H1 (cell line): ENCODE measurements at regions not wholly inside any gene's neighbourhood (a gene's known extent, or its start where the extent isn't known, plus 50 kb on each side); places are given as distances from the start of the nearest gene placed in this dataset.

Experiments used
- BACH1 ChIP-seq: IDR thresholded peaks from 2 replicates; pipeline ENCODE4 v1.6.1; 2012; ENCODE audit warnings: low read length, improper control_type of control experiment
- BCL11A ChIP-seq, 2 experiments: IDR thresholded peaks; one replicate each; pipeline ENCODE4 v1.6.1; 2011; ENCODE audit warnings: low read depth in 2 of 2, low read length in 2 of 2, mild to moderate bottlenecking in 2 of 2
- CHD1 ChIP-seq: IDR thresholded peaks from 2 replicates; pipeline ENCODE4 v1.6.1; 2012; ENCODE audit warnings: low read depth, low read length, improper control_type of control experiment
- EZH2 ChIP-seq: fragments of 200-600 bp; sonication (generic); IDR thresholded peaks from 2 replicates; pipeline ENCODE4 v1.7.1; 2012; ENCODE audit warnings: low read depth, mild to moderate bottlenecking, moderate library complexity, low read length, inconsistent platforms; ENCODE audit not compliant: severe bottlenecking
- GABPA ChIP-seq: IDR thresholded peaks from 2 replicates; pipeline ENCODE4 v1.6.1; 2011; ENCODE audit warnings: mild to moderate bottlenecking, low read length, moderate library complexity, borderline replicate concordance; ENCODE audit not compliant: insufficient read depth
- JUND ChIP-seq: IDR thresholded peaks from 2 replicates; pipeline ENCODE4 v1.6.1; 2011; ENCODE audit warnings: mild to moderate bottlenecking, improper control_type of control experiment, low read length
- POLR2AphosphoS5 ChIP-seq: IDR thresholded peaks from 2 replicates; pipeline ENCODE4 v1.6.1; 2011; ENCODE audit warnings: low read depth, low read length
- ZNF274 ChIP-seq: IDR thresholded peaks from 2 replicates; pipeline ENCODE4 v1.7.0; 2012; ENCODE audit warnings: low read length, borderline replicate concordance; ENCODE audit errors: extremely low read depth
- TF ChIP-seq, protein P1 (sequence below), 3 experiments: IDR thresholded peaks; 1 replicate in 2 of 3; 2 replicates in 1 of 3; pipeline versions ENCODE4 v1.5.1 to v1.6.1; 2011; ENCODE audit warnings: low read length in 3 of 3, mild to moderate bottlenecking in 3 of 3, inconsistent platforms in 2 of 3, low read depth in 1 of 3, moderate library complexity in 1 of 3; ENCODE audit not compliant: insufficient read depth in 1 of 3; ENCODE audit errors: control extremely low read depth in 1 of 3
- TF ChIP-seq, protein P2 (sequence below): IDR thresholded peaks from 2 replicates; pipeline ENCODE4 v1.6.1; 2012; ENCODE audit warnings: inconsistent platforms

DNA sequence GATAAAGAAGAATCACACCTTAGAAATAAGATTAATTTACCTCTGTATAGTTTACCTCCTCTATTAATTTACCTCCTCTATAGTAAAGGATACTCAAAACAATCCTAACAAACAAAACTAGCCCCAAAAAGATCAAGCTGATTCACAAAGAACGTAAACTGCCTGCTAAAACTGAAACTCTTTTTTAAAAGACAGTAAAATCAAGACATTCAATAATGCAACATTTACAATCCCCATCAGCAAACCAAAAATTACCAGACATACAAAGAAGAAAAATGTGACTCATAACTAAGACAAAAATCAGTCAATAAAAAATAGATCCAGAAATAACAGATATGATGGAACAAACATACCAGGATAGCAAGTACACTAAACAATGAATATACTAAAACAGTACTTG, 215.7 kb downstream of the ZEB2 start:
- TF ChIP-seq JUND, result no peak
- TF ChIP-seq, protein P1, sequence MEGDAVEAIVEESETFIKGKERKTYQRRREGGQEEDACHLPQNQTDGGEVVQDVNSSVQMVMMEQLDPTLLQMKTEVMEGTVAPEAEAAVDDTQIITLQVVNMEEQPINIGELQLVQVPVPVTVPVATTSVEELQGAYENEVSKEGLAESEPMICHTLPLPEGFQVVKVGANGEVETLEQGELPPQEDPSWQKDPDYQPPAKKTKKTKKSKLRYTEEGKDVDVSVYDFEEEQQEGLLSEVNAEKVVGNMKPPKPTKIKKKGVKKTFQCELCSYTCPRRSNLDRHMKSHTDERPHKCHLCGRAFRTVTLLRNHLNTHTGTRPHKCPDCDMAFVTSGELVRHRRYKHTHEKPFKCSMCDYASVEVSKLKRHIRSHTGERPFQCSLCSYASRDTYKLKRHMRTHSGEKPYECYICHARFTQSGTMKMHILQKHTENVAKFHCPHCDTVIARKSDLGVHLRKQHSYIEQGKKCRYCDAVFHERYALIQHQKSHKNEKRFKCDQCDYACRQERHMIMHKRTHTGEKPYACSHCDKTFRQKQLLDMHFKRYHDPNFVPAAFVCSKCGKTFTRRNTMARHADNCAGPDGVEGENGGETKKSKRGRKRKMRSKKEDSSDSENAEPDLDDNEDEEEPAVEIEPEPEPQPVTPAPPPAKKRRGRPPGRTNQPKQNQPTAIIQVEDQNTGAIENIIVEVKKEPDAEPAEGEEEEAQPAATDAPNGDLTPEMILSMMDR (IDR thresholded peaks at IDR 0.05; ENCODE audit: control extremely low read depth in 1 of 3, insufficient read depth in 1 of 3, low read depth in 1 of 3, low read length in 3 of 3), result no peak
- TF ChIP-seq BACH1, result no peak
- TF ChIP-seq POLR2AphosphoS5, result no peak
- TF ChIP-seq CHD1, result no peak
- no peak for TF ChIP-seq EZH2
- no peak for TF ChIP-seq ZNF274
- TF ChIP-seq, protein P2, sequence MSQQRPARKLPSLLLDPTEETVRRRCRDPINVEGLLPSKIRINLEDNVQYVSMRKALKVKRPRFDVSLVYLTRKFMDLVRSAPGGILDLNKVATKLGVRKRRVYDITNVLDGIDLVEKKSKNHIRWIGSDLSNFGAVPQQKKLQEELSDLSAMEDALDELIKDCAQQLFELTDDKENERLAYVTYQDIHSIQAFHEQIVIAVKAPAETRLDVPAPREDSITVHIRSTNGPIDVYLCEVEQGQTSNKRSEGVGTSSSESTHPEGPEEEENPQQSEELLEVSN, result no peak
- no peak for TF ChIP-seq GABPA
- TF ChIP-seq BCL11A (IDR thresholded peaks at IDR 0.05; ENCODE audit: low read depth in 2 of 2, low read length in 2 of 2), result no peak
